ENCODE measurements at regions not wholly inside any gene's neighbourhood (a gene's known extent, or its start where the extent isn't known, plus 50 kb on each side); places are given as distances from the start of the nearest gene placed in this dataset.

DNA sequence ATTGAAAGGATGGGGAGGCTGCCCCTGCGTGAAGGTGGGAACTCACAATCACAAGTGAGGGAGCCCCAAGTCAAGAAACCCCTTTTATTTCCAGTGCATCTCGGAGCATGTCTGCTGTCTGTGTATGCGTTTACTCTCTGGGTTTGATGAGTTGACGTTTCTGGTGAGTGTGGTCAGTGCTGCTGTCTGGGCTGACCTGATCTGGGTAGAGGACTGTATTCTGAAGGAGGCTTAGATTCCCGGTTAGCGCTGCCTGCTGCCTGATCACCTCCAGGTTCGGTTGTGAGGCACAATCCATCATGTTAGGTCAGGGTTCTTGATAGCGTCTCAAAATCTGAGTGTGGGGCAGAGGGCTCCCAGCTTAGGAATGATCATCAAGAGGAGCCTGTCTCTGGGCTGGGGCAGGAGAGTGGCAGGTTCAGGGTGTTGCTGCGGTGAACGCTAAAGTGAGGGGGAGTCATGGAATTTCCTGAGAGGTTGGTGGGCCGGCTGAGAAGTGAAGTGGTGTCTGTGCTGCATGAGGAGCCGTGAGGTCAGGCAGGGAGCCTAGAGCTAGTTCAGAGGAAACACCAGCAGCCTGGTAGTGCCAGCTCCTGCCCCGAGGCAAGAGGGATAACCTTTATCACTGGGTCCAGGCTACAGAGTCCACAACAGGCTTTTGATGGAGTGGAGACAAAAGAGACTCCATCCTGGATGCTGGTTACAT, 225.3 kb upstream of the CST7 start:
- TF ChIP-seq, protein P1, sequence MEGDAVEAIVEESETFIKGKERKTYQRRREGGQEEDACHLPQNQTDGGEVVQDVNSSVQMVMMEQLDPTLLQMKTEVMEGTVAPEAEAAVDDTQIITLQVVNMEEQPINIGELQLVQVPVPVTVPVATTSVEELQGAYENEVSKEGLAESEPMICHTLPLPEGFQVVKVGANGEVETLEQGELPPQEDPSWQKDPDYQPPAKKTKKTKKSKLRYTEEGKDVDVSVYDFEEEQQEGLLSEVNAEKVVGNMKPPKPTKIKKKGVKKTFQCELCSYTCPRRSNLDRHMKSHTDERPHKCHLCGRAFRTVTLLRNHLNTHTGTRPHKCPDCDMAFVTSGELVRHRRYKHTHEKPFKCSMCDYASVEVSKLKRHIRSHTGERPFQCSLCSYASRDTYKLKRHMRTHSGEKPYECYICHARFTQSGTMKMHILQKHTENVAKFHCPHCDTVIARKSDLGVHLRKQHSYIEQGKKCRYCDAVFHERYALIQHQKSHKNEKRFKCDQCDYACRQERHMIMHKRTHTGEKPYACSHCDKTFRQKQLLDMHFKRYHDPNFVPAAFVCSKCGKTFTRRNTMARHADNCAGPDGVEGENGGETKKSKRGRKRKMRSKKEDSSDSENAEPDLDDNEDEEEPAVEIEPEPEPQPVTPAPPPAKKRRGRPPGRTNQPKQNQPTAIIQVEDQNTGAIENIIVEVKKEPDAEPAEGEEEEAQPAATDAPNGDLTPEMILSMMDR (IDR thresholded peaks at IDR 0.05; ENCODE audit: low read depth, low read length), result no peak

DNA sequence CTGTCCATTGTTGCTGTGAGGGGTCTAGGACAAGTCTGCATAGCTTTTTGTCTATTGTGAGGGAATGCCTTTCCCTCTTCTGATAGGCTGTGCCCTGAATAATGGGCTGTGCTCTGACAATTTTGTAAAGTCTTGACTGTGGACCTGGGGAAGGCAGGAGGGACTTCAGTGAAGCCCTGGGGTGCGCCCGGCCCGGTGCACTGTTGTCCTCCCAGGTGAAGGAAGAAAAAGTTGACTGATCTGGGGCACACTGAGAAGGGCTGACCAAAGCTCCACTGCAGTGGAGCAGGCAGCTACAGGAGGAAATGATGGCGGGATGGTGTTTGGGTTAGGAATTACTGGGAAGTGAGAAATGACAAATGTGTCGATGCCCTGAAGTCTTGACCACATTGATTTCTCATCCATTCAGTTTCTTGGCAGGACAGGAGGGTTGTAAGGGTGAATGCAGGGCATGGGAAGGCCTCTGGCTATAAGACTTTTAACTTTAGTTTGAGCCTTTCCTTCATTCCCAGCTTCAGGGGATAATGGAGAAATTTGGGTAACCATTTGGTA, 224.0 kb upstream of the CST7 start:
- H3K4me3 ChIP-seq (replicated peaks in 1 of 2; ENCODE audit: low read depth in 2 of 2, low read length in 2 of 2), result no peak overlapping the region
- TF ChIP-seq, protein P1 (IDR thresholded peaks at IDR 0.05; ENCODE audit: low read depth, low read length), result no peak
- no peak for DNase-seq (ENCODE audit: low read depth in 2 of 2)

More for the DNA sequence above, 225.3 kb upstream of the CST7 start:
- no peak for DNase-seq (ENCODE audit: low read depth in 2 of 2)
- H3K4me3 ChIP-seq (replicated peaks in 1 of 2; ENCODE audit: low read depth in 2 of 2, low read length in 2 of 2), result no peak overlapping the region

DNA sequence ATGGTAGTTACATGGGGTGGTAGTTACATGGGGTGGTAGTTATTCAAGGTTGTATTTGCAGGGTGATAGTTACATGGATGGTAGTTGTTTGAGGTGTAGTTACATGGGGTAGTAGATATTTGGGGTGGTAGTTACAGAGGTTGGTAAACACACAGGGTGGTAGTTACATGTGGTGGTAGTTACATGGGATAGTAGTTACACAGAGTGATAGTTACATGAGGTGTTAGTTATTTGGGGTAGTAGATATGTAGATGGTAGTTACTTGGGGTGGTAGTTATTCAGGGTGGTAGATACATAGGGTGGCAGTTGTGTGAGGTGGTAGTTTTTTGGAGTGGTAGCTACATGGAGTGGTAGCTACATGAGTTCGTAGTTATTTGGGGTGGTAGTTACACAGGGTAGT, 221.3 kb upstream of the CST7 start:
- no peak for DNase-seq (ENCODE audit: low read depth in 2 of 2)
- no peak overlapping the region for H3K4me3 ChIP-seq (replicated peaks in 1 of 2; ENCODE audit: low read depth in 2 of 2, low read length in 2 of 2)
- TF ChIP-seq, protein P1 (IDR thresholded peaks at IDR 0.05; ENCODE audit: low read depth, low read length), result no peak

DNA sequence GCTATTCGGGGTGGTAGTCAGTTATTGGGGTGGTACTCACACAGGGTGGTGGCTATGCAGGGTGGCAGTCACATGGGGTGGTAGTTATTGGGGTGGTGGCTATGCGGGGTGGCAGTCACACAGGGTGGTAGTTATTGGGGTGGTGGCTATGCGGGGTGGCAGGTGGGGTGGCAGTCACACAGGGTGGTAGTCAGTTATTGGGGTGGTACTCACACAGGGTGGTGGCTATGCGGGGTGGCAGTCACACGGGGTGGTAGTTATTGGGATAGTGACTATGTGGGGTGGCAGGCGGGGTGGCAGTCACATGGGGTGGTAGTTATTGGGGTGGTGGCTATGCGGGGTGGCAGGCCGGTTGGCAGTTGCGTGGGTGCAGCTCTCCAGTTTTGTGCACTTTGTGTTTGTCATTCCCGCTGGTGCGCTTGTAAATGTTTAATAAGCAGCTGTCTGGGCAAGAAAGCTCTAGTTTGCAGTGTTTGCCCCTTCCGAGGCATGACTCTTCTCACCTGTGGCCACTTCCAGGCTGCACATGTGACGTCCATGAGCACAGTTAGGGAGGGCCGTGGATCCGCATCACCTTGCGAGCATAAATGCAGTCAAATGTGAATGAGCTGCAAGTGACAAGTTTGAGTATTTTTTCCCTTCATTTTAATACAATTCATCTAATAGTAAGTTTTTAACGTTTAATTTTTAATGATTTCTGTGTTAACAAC, 219.0 kb upstream of the CST7 start:
- TF ChIP-seq, protein P1 (IDR thresholded peaks at IDR 0.05; ENCODE audit: low read depth, low read length), result no peak
- no peak overlapping the region for H3K4me3 ChIP-seq (replicated peaks in 1 of 2; ENCODE audit: low read depth in 2 of 2, low read length in 2 of 2)
- no peak for DNase-seq (ENCODE audit: low read depth in 2 of 2)

DNA sequence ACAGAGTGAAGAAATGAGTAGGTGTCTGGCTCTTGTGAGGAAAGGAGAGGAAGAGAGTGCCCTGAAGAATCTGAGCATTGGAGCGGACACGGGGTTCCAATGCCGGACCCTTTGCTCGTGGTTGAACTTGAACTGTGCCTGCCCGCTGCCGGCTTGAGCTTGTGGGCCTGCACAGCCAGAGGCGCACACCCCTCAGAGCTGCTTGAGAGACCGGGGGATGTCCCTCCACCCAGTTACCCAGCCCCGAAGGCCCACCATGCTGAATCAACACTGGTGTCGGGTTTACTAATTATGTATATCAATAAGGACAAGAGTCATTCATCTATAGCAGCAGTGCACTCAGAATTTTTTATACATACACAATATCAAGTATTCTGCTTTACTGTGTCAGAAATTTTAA, 218.3 kb upstream of the CST7 start:
- TF ChIP-seq, protein P1 (IDR thresholded peaks at IDR 0.05; ENCODE audit: low read depth, low read length), result no peak
- no peak for DNase-seq (ENCODE audit: low read depth in 2 of 2)

DNA sequence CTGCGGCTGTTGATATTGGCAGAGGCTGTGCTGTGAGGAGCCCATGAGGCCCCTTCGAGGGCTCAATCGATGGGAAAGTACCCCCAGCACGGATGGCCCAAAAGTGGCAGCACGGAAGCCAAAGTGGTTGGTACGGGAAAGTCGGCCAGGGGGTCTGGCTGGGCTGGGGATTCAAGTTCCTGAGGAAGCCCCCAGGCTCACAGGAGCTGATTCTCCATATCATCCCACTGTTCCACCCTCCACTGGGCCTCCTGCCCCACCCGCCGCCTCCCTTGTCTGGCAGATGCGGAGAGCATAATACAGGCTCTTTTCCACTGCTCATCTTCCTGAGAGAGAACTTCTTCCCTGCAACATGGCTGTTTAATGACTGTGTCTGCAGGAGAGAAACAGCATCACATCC, 217.8 kb upstream of the CST7 start:
- no peak overlapping the region for H3K4me3 ChIP-seq (replicated peaks in 1 of 2; ENCODE audit: low read depth in 2 of 2, low read length in 2 of 2)
- TF ChIP-seq, protein P1 (IDR thresholded peaks at IDR 0.05; ENCODE audit: low read depth, low read length), result no peak
- no peak for DNase-seq (ENCODE audit: low read depth in 2 of 2)

More for the DNA sequence above, 218.3 kb upstream of the CST7 start:
- H3K4me3 ChIP-seq (replicated peaks in 1 of 2; ENCODE audit: low read depth in 2 of 2, low read length in 2 of 2), result no peak overlapping the region

All from cardiac fibroblast (primary cell).